GM18858 (cell line): ENCODE measurements at regions not wholly inside any gene's neighbourhood (a gene's known extent, or its start where the extent isn't known, plus 50 kb on each side); places are given as distances from the start of the nearest gene placed in this dataset.

Source experiments
- ATAC-seq: cut with Tn5 transposase; IDR thresholded peaks from one replicate; pipeline ENCODE4 v1.9.1; 2021; ENCODE audit not compliant: unreplicated experiment

DNA sequence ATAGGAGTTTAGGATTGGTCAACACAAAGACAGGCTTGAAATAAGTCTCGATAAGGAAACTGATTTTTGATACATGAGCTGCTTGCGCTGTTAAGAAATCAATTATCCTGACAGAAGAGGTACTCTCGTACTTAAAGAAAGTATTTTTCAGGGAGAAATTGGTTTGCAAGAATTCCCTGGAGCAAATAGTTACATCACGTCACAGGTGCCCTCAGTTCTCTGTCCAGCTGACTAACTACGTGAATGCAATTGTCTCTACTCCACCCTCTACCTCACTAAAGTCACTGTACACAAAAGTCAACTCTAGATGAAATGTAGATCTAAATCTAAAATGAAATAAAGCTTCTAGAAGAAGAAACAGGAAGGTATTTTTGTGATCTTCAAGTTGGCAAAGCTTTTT is 130.6 kb upstream of the KCNJ16 start:
- ATAC-seq: no peak

DNA sequence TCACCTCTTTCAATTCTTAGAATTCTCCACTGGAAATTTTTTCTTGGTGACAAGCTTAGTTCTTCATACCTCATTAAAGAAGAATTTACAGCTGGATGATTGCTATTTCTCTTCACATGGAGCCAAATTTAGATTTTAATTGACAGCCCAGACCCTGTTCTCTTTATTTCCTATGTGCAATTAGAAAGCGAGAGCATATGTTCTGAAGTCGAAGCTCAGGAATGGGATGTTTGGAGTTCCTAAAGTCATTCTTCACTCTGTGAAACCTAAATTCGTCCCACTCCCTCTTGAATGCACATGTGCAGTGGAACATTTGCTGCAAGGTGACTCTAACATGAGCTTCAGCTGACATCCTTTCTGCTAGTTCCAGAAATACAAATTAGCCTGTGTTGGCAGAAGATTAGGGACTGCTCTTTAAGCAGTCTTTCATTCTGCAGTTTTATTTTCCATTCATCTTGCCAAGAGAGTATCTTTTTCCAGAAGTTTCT is 129.3 kb upstream of the KCNJ16 start:
- ATAC-seq: no peak

DNA sequence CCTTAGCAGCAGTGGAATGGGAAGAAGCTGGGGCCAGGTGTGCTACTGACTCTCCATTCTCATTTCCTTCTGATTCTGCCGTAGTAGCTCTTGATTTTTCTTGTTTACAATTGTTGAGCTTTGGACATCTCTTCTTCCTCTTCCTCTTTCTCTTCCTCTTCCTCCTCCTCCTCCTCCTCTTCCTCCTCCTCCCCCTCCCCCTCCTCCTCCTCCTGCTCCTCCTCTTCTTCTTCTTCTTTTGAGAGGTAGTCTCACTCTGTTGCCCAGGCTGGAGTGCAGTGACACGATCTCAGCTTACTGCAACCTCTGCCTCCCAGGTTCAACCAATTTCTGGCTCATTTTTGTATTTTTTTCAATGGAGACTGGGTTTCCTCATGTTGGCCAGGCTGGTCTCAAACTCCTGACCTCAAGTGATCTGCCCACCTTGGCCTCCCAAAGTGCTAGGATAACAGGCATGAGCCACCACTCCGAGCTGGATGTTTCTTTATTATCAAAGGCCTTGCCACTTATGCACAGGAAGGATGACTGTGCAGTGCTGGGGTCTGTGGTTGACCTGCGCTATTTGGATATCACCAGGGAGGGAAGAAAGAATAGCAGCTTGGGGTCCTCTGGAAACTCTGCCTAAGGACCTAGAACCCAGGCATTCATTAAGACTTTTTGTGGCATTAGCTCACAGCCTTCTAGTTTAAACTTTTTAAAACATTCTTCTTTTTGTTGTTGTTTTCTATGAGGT is 127.8 kb upstream of the KCNJ16 start:
- ATAC-seq: no peak

DNA sequence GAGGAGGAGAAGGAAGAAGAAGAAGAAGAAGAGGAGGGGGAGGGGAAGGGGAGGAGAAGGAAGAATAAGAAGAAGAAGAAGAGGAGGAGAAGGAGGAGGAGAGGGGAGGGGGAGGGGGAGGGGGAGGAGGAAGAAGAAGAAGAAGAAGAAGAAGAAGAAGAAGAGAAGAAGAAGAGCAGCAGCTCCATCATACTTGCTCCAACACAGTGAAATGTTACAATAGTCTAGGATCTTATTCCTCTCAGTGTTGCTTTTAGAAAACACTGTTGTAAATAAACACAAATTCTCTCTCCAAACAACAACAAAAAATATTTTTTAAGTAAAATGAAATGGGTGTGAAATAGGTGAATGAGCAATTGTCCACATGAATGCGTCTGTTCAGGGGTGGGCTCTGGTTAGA is 126.6 kb upstream of the KCNJ16 start:
- ATAC-seq: no peak

DNA sequence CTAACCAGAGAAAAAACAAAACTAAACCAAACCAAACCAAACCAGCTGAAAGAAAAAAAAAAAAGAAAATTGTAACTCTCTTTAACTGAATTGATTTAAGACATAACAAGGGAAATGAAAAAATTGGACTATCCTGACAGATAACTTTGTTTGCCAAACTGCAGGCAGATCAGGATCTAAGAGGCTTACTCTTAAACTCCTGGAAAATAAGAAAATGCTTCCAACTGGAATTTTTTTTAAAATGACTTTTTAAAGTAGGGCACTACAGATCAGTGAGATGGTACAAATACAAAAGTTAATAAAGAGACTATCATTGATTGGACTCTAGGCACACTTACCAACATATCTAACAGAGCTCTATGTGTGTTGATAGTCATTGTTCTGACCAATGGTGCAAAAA is 125.5 kb upstream of the KCNJ16 start:
- no peak for ATAC-seq

DNA sequence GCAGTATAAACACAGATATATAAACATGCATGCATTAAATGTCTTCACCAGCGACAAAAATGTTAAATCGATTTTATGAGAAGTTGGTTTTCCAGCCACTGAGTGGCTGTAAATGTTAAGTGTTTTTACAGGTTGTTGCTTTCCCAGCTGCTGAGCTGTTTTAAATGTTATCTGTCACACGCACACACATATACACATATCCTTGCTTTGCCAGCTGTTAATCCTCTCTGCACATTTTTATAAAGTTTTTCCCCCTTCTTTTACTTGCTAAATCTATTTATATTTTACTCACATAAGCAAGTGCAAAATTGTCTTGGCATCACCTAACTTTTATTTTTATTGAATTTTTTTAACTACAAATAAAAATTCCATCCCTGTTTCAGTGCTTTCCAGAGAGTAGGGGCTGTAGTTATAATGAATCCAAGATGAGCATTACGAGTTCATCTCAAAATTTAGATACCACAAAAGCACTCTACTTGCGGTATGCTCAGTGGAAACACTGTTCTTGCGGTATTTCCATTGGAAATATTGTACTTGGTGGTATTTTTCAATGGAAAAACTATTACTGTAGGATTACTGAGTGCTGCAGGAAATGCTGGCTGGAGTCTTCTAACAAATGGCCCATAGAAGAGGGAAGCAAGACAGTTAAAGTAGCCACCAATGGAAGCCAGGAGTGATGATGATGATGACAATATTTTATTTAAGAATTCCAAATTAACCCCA is 124.9 kb upstream of the KCNJ16 start:
- ATAC-seq: no peak

DNA sequence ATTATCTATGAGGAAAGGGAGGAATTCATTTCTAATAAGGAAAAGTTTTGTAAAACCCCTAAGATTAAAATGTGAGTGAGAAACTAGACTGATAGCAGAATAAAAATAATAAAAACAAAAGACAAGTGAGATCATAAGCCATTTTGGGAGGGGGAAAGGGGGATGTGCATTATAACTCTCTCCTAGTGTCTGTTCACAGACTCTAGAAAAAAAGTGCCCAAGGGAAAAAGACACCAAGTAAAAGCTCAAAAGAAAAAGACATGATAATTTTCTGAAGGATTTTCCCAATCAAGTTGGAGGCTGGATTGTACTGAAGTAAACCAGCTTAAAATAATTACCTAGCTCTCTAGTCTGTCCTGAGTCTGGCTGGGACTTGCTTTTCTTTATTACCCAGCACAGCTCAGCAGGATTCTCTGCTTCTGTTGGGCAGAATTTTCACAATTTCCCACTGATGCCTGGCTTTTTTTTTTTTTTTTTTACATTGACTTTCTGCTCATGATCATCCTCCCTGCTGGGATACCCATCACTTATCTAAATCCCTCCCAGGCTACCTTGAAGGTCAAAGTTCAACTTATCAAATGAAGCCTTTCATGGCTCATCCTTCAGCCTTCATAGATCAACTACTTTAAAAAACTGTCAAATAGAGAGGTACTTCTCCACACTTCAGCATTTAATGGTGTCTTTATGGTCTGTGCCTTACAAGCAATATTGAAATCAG is 124.2 kb upstream of the KCNJ16 start:
- no peak for ATAC-seq

DNA sequence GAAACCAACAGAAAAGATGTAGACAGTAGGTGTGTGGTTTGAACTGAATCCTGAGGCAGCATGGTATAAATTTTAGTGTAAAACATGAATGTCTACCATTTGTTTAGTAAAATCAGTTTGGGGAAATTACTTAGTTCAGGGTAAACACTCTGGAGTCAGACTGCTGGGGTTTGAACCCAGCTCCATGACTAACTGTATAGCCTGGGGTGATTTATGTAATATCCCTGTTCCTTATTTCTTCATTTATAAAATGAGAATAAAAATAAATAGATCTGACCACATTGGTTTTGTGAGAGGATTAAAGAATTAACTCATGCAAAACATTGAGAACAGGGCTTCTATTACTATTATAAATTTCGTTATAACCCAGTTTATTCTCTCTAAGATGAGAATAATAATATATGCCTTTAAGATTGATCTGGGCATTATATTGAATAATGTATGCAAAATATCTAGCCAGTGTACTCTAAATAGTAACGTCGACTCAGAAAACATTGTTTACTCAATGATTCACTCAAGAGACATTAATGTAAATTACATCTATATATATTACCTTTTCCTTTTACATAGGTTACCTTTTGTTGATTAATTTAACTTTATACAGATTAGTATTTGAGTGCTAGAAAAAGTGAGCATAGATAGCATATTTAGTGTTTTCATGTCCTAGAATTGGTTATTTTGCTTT is 120.6 kb upstream of the KCNJ16 start:
- ATAC-seq: no peak

DNA sequence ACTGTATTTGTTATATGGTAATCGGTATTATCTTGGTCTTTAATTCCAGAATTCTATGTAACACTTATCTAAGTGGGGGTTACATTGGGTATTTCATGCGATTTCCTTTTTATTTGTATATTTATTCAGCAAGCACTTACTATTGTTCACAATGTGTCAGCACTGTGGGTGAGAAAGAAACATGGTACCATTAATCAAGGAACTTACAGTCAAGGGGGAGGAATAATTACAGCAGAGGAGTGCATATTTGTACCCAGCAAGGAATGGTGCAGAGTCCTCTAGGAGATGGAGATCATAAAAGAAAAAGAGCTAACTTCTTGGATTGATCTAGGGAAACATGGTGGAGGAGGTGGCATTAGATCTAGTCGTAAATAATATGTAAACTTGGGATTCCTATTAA is 117.0 kb upstream of the KCNJ16 start:
- no peak for ATAC-seq

DNA sequence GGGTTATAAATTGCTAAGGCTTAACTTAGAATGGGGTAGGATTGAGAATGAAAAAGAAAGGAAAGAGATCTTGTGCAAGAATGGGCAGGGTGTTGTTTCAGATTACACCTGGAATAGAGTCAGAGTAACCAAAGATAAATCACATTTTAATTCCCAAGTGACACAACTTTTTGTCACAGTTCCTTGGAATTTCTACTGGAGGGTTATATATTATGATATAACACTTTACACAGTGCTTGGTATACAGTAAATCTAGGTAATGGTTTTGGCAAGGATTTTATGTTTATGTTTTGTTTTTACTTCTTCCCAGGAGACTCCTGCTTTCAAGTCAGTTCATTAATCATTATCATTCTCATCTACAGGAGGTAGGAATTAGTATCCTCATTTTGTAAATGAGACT is 115.7 kb upstream of the KCNJ16 start:
- no peak for ATAC-seq

DNA sequence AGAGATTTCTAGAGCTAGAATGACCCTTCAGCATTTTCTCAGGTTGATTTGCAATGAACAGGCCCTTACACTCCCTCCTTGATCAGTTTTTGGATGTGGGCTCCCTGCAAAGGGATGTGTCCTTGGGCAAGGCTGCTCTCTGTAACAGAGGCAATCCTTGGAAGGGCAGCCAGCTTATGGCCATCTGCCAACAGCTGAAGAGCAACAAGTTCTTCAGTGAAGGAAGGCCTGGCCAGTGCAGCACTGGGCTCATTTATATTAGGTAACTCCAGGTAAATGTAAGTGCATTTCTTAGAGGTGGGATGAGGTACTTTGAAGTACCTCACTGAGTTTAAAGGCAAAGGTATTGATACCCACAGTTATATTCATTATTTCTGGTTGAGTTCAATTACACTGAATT is 114.3 kb upstream of the KCNJ16 start:
- ATAC-seq: no peak

DNA sequence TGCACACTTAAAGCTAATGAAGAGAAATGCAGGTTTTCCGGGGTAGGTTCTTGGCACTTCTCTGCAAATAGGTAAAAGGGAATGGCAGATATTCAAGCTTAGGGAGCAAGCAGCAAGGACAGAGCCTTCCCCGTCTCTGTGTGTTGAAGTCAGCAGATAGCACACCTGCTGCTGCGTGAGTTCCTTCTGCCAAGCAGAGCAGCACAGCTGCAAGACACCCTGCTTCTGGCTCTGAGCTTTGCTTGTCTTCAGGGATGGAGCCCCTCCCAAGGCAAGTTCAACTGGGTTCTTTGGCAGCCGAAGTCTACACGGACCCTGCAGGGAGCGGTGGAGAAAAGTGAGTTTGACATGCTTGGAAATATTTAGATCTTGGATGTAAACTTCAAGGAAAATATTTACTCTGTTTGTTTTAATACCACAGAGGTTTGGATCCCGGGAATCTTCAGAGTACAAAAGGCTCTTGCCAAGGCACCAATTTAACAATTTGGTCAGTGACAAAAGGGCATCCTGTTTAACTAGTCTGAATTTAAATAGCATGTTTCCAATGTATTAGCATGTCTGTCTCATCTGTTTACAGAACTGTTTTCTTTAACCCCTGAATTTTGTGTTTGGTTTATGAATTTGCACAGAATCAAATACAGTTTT is 113.4 kb upstream of the KCNJ16 start:
- ATAC-seq: no peak

DNA sequence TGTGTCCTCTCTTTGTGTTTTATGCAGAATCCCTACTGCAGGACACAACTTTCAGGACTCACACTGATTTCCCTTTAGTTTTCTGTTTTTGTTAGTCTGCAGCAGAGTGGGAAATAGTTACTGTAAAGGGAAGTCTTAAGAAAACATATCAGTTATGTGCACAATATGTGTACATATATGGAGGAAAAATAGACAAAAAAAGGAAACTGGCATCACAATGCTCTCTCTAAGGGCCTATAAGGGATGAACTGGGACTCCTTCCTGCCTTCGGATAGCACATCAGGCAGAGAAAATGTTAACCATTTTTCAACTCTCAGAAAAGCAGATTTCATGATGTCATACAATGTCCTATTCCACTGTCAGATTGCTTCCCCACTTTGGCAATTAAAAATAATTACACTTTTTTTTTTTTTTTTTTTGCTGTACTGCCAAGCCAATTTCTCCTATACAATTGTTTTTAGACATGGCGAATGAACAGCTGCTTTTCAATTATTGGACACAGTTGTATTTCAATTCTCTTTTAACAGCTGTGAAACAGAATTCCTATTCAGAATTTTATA is 112.5 kb upstream of the KCNJ16 start:
- no peak for ATAC-seq

DNA sequence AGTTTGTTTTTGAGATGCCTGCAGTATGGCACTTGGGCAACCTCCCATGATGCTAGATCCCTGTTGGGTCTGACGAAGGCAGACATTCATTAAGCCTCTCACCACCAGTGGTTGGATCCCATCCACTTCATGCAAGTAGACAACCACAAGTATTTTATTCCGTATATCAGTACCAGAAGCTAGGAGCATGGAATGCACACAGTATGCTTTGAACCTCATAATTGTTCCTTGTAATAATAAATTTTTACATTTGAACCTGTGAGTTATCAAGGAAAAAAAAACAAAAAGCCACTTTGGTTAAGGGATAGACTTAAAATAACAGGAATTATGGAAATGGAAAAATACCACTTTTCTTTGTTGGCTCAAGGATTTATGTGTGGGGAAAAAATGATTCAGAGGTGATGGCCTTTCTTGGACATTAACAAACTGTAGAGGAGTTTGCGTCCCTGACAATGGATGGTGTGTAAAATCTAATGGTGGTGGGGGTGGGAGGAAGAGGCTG is 107.1 kb upstream of the KCNJ16 start:
- no peak for ATAC-seq

DNA sequence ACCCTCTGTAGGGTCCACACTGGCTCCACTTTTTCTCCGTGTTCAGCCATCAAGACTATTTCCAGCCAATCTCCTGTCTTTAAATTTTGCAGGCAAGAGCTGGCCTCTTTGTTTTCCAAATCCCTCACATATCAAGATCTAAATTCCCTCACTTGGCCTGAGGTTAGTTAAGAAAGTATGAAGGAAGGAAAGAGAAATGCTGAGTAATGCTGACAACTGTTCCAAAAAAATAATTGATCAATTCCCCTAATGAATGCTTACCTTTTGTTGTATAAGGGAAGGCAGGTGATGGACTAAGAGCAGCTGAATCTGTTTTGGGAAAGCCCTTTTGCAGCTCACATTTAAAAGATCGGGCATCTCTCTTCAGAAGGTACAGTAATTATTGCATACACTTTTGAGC is 105.1 kb upstream of the KCNJ16 start:
- no peak for ATAC-seq

DNA sequence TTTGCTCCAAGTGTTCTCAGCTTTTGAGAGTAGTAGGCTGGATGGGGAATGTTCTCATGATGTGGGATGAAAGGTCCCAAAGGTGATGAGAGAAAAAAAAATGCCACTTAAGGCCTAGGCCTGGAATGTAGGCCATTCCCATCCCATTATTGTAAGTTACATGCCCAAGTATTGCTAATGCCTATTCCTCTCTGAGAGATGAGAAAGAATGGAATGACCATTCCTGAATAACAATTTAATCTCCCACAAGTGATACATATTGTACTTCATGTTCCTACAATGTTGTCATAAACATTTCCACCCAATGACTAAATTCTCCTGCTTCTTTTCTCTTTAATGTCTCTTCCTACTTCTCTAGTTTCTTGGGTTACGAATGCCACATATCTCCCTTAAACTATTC is 102.8 kb upstream of the KCNJ16 start:
- ATAC-seq: no peak

DNA sequence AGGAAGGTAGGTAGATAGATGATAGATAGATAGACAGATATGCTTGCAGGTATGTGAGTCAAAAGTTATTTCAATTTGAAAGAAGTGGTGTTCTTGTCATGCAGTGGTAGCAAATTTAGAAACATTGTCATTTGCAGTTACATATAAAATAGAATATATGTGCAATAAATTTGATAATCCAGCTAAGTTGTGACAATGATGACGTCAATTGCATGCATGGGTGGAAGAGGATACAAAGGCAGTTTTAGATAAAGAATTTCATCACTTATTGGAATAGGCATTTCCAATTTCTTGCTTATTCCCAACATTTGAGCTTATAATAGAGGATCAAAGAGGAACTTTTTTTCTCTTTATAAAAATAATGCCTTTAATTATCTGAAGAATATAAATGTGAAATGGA is 99.2 kb upstream of the KCNJ16 start:
- no peak for ATAC-seq

DNA sequence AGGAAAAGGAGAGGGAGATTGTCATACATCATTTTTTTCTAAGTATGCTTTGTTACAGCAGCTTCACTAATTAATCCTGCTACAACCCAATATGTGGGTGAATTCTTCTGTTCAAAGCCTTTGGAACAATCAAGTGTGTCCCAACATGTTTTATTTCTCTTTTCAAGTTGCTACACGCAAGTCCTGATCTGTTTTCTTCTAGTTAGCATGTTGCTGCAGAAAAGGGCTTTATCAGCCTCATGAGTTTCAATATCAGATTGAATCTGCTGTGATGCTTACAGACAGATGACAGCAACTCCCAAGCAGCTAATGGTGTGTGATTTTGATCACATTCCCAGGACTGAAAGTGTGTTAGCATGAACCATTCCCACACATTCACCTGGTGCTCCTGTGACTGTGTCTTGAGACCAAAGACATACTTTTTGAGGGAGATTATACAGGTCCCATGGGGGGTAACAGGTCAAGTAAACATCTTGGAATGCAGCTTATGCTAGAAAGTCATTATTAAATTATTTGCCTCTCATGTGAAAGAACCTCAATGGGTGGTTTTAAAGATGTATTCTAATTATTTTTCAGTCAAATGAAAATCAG is 96.9 kb upstream of the KCNJ16 start:
- no peak for ATAC-seq

DNA sequence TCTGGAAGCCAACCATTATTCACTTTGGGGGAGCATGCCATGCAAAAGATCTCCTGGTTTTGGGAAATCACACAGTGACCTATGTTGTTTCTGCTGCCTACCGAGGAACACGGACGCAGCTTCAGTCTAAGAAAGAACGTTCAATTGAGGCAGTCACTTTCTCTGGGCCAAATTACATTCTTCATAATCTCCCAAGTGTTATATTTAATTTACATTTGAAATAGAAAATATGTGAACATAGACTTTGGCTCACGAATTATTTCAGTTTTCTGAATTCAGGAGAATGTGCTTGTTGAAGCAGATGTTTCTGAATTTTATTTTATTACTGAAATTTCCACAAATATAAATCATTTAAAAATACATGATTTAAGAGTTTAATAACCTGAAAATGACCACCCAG is 93.6 kb upstream of the KCNJ16 start:
- ATAC-seq: no peak

DNA sequence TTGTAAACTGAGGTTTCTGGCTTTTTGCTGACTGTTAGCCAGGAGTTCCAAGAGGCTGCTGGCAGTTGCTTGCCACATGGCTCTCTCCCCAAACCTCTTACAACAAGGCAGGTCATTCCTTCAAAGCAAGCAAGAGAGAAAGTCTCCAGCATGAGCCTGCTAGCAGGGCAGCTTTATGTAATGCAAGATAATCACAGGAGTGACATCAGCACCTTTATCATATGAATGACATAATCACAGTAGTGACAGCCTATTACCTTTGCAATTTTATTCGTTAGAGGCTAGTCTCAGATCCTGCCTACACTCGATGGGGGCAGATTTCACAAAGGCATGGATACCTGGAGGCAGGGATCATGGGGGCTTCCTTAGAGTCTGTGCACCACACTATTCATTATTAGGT is 79.5 kb upstream of the KCNJ16 start:
- ATAC-seq: no peak
